OCI-LY7 (cell line): ENCODE measurements at regions not wholly inside any gene's neighbourhood (a gene's known extent, or its start where the extent isn't known, plus 50 kb on each side); places are given as distances from the start of the nearest gene placed in this dataset.

ENCODE experiments used
- EZH2phosphoT487 ChIP-seq: fragments of 200-600 bp; sonication (generic); IDR thresholded peaks from 2 replicates; pipeline ENCODE4 v1.6.1; 2018; ENCODE audit warnings: low read depth, borderline replicate concordance, mild to moderate bottlenecking, mixed run types, antibody characterized with exemption, low read length, moderate library complexity, mixed read lengths
- TF ChIP-seq, protein P1 (sequence below): fragments of 200-600 bp; sonication (generic); conservative IDR thresholded peaks from 2 replicates; pipeline ENCODE4 v1.5.1; 2014; ENCODE audit warnings: mild to moderate bottlenecking, antibody characterized with exemption, low read length, moderate library complexity, mixed read lengths

DNA sequence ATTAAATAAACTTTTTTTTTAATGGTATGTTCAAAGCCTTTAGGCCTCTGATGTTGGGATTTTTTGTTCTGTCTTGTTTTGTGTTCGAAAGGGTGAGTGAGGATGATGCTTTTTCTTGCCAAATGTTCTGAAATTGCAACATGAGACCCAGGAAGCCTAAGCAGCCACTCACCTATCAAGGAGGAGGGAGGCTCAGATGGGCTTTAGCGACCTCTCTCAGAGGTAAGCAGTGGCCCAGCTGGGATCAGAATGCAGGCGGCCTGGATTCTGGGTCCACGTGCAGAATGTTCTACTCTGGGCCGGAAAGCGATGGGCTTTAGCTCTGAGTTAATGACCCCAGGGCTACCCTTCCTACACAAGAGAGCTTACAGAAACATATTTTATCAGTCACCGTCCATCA lies 386.6 kb downstream of the SOX9 start:
- TF ChIP-seq, protein P1, sequence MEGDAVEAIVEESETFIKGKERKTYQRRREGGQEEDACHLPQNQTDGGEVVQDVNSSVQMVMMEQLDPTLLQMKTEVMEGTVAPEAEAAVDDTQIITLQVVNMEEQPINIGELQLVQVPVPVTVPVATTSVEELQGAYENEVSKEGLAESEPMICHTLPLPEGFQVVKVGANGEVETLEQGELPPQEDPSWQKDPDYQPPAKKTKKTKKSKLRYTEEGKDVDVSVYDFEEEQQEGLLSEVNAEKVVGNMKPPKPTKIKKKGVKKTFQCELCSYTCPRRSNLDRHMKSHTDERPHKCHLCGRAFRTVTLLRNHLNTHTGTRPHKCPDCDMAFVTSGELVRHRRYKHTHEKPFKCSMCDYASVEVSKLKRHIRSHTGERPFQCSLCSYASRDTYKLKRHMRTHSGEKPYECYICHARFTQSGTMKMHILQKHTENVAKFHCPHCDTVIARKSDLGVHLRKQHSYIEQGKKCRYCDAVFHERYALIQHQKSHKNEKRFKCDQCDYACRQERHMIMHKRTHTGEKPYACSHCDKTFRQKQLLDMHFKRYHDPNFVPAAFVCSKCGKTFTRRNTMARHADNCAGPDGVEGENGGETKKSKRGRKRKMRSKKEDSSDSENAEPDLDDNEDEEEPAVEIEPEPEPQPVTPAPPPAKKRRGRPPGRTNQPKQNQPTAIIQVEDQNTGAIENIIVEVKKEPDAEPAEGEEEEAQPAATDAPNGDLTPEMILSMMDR: no peak
- no peak for TF ChIP-seq EZH2phosphoT487
